Activated T-cell treated with anti-CD3 and anti-CD28 coated beads, Interleukin-2, amount 50 U/mL, for 72 hours (primary cell): ENCODE measurements at regions not wholly inside any gene's neighbourhood (a gene's known extent, or its start where the extent isn't known, plus 50 kb on each side); places are given as distances from the start of the nearest gene placed in this dataset.

Experiments
- ATAC-seq, 2 donors: fragments of 150-1000 bp; cut with Tn5 transposase; replicated peaks in 1 of 2; 2 replicates each; pipeline ENCODE4 v1.10.0; 2021; ENCODE audit warnings: moderate library complexity in 2 of 2, mild to moderate bottlenecking in 1 of 2
- DNase-seq, 2 donors: peaks; one replicate each; pipeline ENCODE4 v3.0.0; 2021 to 2022; ENCODE audit warnings: mixed read lengths in 1 of 2
- H3K27ac Mint-ChIP-seq: one replicate; pipeline ENCODE4 v1.8.0; 2022; ENCODE audit warnings: mild to moderate bottlenecking, moderate library complexity, mixed read lengths
- H3K27me3 Mint-ChIP-seq: one replicate; pipeline ENCODE4 v1.8.0; 2022; ENCODE audit warnings: low read depth, mixed read lengths
- H3K36me3 Mint-ChIP-seq, 2 donors: one replicate each; pipeline ENCODE4 v1.8.0; 2022; ENCODE audit warnings: mixed read lengths in 2 of 2, mild to moderate bottlenecking in 1 of 2; ENCODE audit not compliant: insufficient read depth in 2 of 2
- H3K4me1 Mint-ChIP-seq: one replicate; pipeline ENCODE4 v1.8.0; 2022; ENCODE audit warnings: low read depth, mixed read lengths
- H3K4me3 Mint-ChIP-seq, 2 donors: one replicate each; pipeline ENCODE4 v1.8.0; 2022; ENCODE audit warnings: mild to moderate bottlenecking in 2 of 2, mixed read lengths in 2 of 2, moderate library complexity in 2 of 2
- H3K9me3 Mint-ChIP-seq, 2 donors: one replicate each; pipeline ENCODE4 v1.8.0; 2022; ENCODE audit warnings: mixed read lengths in 2 of 2

DNA sequence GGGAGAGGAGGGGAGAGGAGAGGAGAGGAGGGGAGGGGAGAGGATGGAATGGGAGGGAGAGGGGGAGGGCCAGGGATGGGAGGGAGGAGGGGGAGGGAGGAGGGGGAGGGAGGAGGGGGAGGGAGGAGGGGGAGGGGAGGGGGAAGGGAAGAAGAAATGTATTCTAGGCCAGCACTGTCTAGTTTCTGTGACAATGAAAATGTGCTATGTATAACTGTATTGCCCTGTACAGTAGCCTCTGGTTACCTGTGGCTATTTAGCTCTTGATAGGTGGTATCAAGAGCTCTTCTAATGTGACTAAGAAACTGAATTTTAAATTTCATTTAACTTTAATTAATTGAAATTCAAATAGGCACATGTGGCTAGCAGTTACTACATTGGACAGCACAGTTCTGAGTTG is 143.1 kb downstream of the BTC start:
- Mint-ChIP-seq H3K27me3 (no peaks in the 10 kb centered on the region), H3K36me3 (no peaks in the 10 kb centered on the region), H3K9me3 (no peaks in the 10 kb centered on the region), H3K27ac (no peak overlapping the region), H3K4me1 (no peaks in the 10 kb centered on the region), H3K4me3 (no peak overlapping the region)
- no peak for DNase-seq
- no peak for ATAC-seq

- no peak for ATAC-seq
- no peaks in the 10 kb centered on the region for H3K4me1 Mint-ChIP-seq
- H3K36me3 Mint-ChIP-seq, result peaks cover 0 to 1% of the 10 kb centered on the region in 2 donors
- H3K27ac Mint-ChIP-seq, result no peak overlapping the region
- H3K4me3 Mint-ChIP-seq, result no peak overlapping the region
- DNase-seq, result no peak
- H3K27me3 Mint-ChIP-seq, result no peaks in the 10 kb centered on the region
- no peaks in the 10 kb centered on the region for H3K9me3 Mint-ChIP-seq
Observed at GRCh38 chr4:74653331-74654229, 140.7 kb downstream of the BTC start.

GRCh38 chr4:74654230-74654681 is 140.1 kb downstream of the BTC start:
- Mint-ChIP-seq H3K4me3 (no peak overlapping the region), H3K36me3 (peaks cover 0 to 1% of the 10 kb centered on the region in 2 donors), H3K27me3 (no peaks in the 10 kb centered on the region), H3K9me3 (no peaks in the 10 kb centered on the region), H3K4me1 (no peaks in the 10 kb centered on the region), H3K27ac (no peak overlapping the region)
- ATAC-seq, result no peak
- no peak for DNase-seq

GRCh38 chr4:74656596-74656995 is 137.7 kb downstream of the BTC start:
- H3K4me3 Mint-ChIP-seq, result no peak overlapping the region
- H3K36me3 Mint-ChIP-seq, result peaks cover 0 to 1% of the 10 kb centered on the region in 2 donors
- no peak for ATAC-seq
- no peak for DNase-seq
- H3K27ac Mint-ChIP-seq, result no peak overlapping the region
- no peaks in the 10 kb centered on the region for H3K27me3 Mint-ChIP-seq
- H3K4me1 Mint-ChIP-seq, result peaks cover 5% of the 10 kb centered on the region
- no peaks in the 10 kb centered on the region for H3K9me3 Mint-ChIP-seq

DNA sequence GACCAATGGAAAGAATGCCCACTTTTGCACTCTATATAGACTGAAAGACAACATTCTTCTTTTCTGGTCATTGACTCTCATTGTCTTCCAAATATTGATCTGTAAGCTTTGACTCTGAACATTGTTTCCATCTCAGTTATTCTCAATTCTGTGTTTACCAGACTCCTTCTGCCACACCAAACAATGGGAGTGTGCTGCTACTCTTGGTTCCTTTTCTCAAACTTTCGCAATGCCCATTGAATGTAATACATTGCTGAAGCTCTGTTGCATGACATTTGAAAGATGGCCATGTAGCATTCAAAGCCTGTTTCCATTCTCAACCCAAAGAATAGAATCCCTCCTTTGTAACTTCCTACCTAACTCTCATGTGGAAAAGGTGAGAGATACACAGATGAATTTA is 136.2 kb downstream of the BTC start:
- ATAC-seq (no peak), DNase-seq (no peak)
- peaks cover 0 to 1% of the 10 kb centered on the region in 2 donors for H3K36me3 Mint-ChIP-seq
- H3K4me3 Mint-ChIP-seq, result no peak overlapping the region
- no peak overlapping the region for H3K27ac Mint-ChIP-seq
- H3K4me1 Mint-ChIP-seq, result peaks cover 5% of the 10 kb centered on the region
- no peaks in the 10 kb centered on the region for H3K9me3 Mint-ChIP-seq
- no peaks in the 10 kb centered on the region for H3K27me3 Mint-ChIP-seq

DNA sequence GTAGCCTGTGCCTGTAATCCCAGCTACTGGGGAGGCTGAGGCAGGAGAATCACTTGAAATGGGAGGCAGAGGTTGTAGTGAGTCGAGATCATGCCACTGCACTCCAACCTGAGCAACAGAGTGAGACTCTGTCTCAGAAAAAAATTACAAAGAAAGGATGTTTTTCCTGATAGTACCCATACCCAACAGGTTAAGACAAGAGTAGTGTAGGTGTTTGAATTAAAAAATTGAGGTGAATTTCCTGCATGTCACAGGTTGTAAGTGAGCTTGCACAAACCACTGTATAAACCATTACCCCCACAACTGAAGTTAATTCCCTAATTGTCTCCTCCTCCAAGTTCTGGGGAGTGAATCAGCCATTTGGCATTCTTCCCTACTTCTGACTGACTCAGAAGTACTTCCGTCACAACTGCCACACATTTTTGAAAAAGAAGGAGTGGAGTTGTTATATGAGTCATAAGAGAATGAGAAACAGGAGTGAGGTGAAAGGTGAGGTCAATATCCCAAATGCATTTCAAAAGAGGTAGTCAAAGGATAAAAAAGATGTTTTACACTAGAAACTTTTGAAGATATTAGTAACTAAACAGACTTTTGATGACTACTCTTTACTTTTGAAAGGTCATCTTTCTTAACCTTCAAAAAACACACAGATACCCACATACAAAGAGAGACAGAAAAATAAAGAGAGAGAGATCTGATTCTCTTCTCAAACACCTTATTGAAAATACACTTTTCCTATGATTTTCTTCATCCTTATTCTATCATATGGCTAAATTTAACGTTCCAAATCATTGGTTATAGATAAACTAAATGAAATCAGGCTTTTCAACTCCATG is 134.5 kb downstream of the BTC start:
- no peak for DNase-seq
- H3K27me3 Mint-ChIP-seq, result no peaks in the 10 kb centered on the region
- H3K36me3 Mint-ChIP-seq, result peaks cover 0 to 1% of the 10 kb centered on the region in 2 donors
- no peak overlapping the region for H3K4me3 Mint-ChIP-seq
- H3K4me1 Mint-ChIP-seq, result peaks cover 5% of the 10 kb centered on the region
- H3K27ac Mint-ChIP-seq, result no peak overlapping the region
- no peaks in the 10 kb centered on the region for H3K9me3 Mint-ChIP-seq
- ATAC-seq, result no peak

DNA sequence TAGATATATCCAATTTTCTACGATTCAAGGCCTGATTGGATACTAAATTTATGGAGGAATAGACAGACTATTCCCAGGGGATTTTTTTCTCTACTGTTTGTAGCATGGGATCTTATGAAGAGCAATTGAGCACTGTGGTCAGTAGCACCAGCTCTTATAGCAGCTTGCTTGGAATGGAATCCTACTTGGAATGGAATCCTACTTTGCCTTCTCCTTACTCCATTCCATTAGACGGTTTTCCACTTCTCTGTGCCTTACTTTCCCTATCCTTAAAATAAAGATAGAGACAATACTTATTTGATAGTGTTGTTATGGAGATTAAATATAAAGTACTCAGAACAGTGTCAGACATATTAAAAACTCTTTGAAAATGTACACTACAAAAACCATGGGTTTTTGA is 133.5 kb downstream of the BTC start:
- no peak overlapping the region for H3K27ac Mint-ChIP-seq
- peaks cover 5% of the 10 kb centered on the region for H3K4me1 Mint-ChIP-seq
- H3K36me3 Mint-ChIP-seq, result peaks cover 0 to 1% of the 10 kb centered on the region in 2 donors
- no peaks in the 10 kb centered on the region for H3K9me3 Mint-ChIP-seq
- H3K27me3 Mint-ChIP-seq, result no peaks in the 10 kb centered on the region
- no peak for DNase-seq
- no peak overlapping the region for H3K4me3 Mint-ChIP-seq
- ATAC-seq, result no peak

DNA sequence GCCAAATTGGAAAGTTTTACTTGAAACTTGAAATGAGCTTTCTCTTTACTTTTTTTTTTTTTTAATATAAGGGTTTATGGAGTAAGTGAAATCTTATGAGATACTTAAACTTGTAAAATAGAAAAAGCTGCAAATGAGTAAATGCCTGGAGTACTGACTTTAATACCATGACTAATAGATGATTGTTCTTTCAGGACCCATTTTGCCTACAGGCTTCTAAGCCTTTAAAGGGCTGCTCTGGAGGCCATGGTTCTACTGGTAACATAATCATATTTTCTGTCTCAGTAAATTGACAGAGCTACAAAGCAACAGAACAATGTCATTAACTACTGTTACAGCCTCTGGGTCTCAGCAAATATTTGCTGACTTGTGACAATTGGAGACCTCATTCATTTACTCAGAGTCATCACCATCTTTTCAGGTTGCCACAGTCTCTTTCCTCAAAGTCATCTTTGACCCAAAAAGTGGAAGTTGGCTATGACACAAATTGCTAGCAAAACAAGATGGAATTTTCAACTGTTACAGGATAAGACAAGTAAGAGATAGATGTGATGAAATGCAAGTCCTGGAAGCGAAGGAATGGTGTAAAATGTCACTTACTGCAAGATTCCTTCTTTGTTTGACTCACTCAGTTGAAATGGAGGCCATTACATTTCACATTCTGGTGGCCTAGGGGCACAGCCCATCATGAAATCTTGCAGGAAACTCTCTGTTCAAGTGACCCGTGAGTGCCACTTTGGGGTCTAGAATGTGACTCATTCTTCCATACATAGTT is 132.7 kb downstream of the BTC start:
- DNase-seq (no peak), ATAC-seq (peak; percentile 27 to 30)
- H3K4me1 Mint-ChIP-seq, result peaks cover 5% of the 10 kb centered on the region
- no peak overlapping the region for H3K4me3 Mint-ChIP-seq
- H3K9me3 Mint-ChIP-seq, result no peaks in the 10 kb centered on the region
- H3K27ac Mint-ChIP-seq, result no peak overlapping the region
- no peaks in the 10 kb centered on the region for H3K36me3 Mint-ChIP-seq
- no peaks in the 10 kb centered on the region for H3K27me3 Mint-ChIP-seq

DNA sequence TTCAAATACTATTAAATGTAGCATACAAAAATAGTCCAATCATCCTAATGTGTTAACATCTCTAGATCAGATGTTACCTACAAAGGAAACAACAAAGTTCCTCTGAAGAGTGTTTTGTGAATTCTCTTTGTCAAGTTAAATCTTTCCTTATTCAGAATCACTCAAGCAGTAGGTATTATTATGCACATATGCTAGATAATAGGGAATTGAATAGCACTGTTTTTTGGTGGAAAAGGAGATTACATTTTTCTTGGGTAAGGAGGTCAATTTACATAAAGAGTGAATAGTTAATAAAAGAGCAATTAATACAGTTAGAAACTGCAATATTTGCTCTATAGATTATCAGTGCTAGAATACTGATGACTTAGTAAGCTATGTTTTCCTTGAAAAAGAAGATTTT is 130.7 kb downstream of the BTC start:
- ATAC-seq (no peak), DNase-seq (no peak)
- no peaks in the 10 kb centered on the region for H3K9me3 Mint-ChIP-seq
- no peak overlapping the region for H3K27ac Mint-ChIP-seq
- no peaks in the 10 kb centered on the region for H3K36me3 Mint-ChIP-seq
- H3K4me3 Mint-ChIP-seq, result no peak overlapping the region
- no peaks in the 10 kb centered on the region for H3K27me3 Mint-ChIP-seq
- H3K4me1 Mint-ChIP-seq, result peaks cover 5% of the 10 kb centered on the region

DNA sequence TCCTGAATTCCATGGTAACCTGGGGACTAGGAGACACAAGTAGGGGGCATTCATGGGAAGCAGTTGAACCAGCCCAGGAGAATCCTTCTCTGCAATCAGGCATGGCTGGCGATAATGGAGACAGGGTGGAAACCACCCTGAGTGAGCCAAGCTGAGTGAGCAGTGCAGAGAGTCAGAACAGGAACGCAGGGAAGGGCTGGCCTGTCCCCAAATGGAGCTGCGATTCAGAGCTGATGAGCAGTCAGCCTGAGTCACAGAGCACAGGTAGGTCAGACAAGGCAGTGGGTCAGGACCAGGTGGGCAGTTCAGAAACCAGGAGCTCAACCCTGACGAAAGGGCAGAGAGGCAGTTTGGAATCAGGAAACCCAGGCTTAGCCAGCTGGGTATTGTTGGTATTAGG is 129.0 kb downstream of the BTC start:
- Mint-ChIP-seq H3K4me1 (peaks cover 5% of the 10 kb centered on the region), H3K36me3 (no peaks in the 10 kb centered on the region), H3K27me3 (no peaks in the 10 kb centered on the region), H3K4me3 (no peak overlapping the region), H3K9me3 (no peaks in the 10 kb centered on the region), H3K27ac (no peak overlapping the region)
- DNase-seq (no peak), ATAC-seq (peak in 1 of 2 donors; percentile 49)

- Mint-ChIP-seq H3K36me3 (no peaks in the 10 kb centered on the region), H3K4me3 (no peak overlapping the region), H3K27ac (no peak overlapping the region), H3K4me1 (peaks cover 4% of the 10 kb centered on the region), H3K27me3 (no peaks in the 10 kb centered on the region), H3K9me3 (no peaks in the 10 kb centered on the region)
- no peak for DNase-seq
- ATAC-seq, result no peak
Observed at GRCh38 chr4:74665876-74666275, 128.4 kb downstream of the BTC start.

GRCh38 chr4:74667438-74667837 is 126.9 kb downstream of the BTC start:
- H3K4me3 Mint-ChIP-seq, result no peak overlapping the region
- H3K27me3 Mint-ChIP-seq, result peaks cover 4% of the 10 kb centered on the region
- no peak overlapping the region for H3K27ac Mint-ChIP-seq
- DNase-seq (no peak), ATAC-seq (no peak)
- no peaks in the 10 kb centered on the region for H3K4me1 Mint-ChIP-seq
- no peaks in the 10 kb centered on the region for H3K36me3 Mint-ChIP-seq
- H3K9me3 Mint-ChIP-seq, result no peaks in the 10 kb centered on the region

GRCh38 chr4:74667944-74668343 is 126.4 kb downstream of the BTC start:
- H3K27ac Mint-ChIP-seq, result no peak overlapping the region
- ATAC-seq (no peak), DNase-seq (no peak)
- no peaks in the 10 kb centered on the region for H3K36me3 Mint-ChIP-seq
- H3K4me3 Mint-ChIP-seq, result no peak overlapping the region
- H3K9me3 Mint-ChIP-seq, result no peaks in the 10 kb centered on the region
- H3K4me1 Mint-ChIP-seq, result no peaks in the 10 kb centered on the region
- H3K27me3 Mint-ChIP-seq, result peaks cover 7% of the 10 kb centered on the region
